ENCODE measurements at regions not wholly inside any gene's neighbourhood (a gene's known extent, or its start where the extent isn't known, plus 50 kb on each side); places are given as distances from the start of the nearest gene placed in this dataset.

- Histone ChIP-seq H3K27me3 (ENCODE audit: insufficient read depth, low read depth, low read length) (no peaks in the 10 kb centered on the region), H3K36me3 (ENCODE audit: insufficient read depth, low read length) (no peaks in the 10 kb centered on the region), H3K9me2 (ENCODE audit: insufficient read depth, low read length) (no peaks in the 10 kb centered on the region), H2AFZ (ENCODE audit: low read depth, low read length) (no peak overlapping the region), H3F3A (ENCODE audit: insufficient read depth, low read length, poor library complexity, severe bottlenecking) (no peaks in the 10 kb centered on the region), H3K4me3 (ENCODE audit: low read length) (no peak overlapping the region), H4K20me1 (ENCODE audit: insufficient read depth) (no peaks in the 10 kb centered on the region), H3K4me2 (ENCODE audit: low read length) (no peak overlapping the region), H3K27ac (ENCODE audit: low read length) (no peak overlapping the region), H3K79me2 (replicated peaks; ENCODE audit: insufficient read depth, low read length) (no peaks in the 10 kb centered on the region), H3K9ac (ENCODE audit: low read length) (no peak overlapping the region), H3K9me3 (ENCODE audit: low read length) (no peaks in the 10 kb centered on the region)
- TF ChIP-seq, protein P1, sequence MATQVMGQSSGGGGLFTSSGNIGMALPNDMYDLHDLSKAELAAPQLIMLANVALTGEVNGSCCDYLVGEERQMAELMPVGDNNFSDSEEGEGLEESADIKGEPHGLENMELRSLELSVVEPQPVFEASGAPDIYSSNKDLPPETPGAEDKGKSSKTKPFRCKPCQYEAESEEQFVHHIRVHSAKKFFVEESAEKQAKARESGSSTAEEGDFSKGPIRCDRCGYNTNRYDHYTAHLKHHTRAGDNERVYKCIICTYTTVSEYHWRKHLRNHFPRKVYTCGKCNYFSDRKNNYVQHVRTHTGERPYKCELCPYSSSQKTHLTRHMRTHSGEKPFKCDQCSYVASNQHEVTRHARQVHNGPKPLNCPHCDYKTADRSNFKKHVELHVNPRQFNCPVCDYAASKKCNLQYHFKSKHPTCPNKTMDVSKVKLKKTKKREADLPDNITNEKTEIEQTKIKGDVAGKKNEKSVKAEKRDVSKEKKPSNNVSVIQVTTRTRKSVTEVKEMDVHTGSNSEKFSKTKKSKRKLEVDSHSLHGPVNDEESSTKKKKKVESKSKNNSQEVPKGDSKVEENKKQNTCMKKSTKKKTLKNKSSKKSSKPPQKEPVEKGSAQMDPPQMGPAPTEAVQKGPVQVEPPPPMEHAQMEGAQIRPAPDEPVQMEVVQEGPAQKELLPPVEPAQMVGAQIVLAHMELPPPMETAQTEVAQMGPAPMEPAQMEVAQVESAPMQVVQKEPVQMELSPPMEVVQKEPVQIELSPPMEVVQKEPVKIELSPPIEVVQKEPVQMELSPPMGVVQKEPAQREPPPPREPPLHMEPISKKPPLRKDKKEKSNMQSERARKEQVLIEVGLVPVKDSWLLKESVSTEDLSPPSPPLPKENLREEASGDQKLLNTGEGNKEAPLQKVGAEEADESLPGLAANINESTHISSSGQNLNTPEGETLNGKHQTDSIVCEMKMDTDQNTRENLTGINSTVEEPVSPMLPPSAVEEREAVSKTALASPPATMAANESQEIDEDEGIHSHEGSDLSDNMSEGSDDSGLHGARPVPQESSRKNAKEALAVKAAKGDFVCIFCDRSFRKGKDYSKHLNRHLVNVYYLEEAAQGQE (IDR thresholded peaks at IDR 0.05; ENCODE audit: borderline replicate concordance): no peak
- TF ChIP-seq RAD21 (conservative IDR thresholded peaks at IDR 0.05): no peak
- TF ChIP-seq MXI1 (conservative IDR thresholded peaks at IDR 0.05; ENCODE audit: poor library complexity, severe bottlenecking): no peak
- no peak for TF ChIP-seq EZH2 (IDR thresholded peaks at IDR 0.05; ENCODE audit: borderline replicate concordance, insufficient read depth, low read length, poor library complexity, severe bottlenecking)
- TF ChIP-seq SMC3 (conservative IDR thresholded peaks at IDR 0.05; ENCODE audit: poor library complexity): no peak
- TF ChIP-seq EP300 (conservative IDR thresholded peaks at IDR 0.05; ENCODE audit: poor library complexity, severe bottlenecking): no peak
- TF ChIP-seq CTCF (IDR thresholded peaks at IDR 0.05; ENCODE audit: poor library complexity, severe bottlenecking): no peak
- TF ChIP-seq TAF1 (IDR thresholded peaks at IDR 0.05; ENCODE audit: low read depth): no peak
- TF ChIP-seq POLR2AphosphoS5 (IDR thresholded peaks at IDR 0.05): no peak
Measured at GRCh38 chr6:120700001-120700400, 634.3 kb downstream of the TBC1D32 start.

DNA sequence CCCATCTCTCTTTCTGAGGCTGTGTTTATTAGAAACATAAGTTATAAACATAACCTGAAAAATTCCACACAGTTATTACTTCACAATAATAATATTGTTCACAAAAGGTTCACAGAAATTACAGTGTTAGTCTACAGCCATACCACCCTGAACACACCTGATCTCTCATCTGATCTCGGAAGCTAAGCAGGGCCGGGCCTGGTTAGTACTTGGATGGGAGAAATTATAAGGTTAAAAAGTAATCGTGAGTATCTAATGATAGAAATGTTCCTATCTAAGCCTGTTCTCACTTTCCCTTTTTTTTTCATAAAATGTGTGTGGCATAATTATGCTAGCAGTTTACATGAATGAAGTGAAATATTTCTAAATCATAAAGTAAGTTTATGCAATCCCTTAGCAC is 647.8 kb downstream of the TBC1D32 start:
- no peaks in the 10 kb centered on the region for H3K9me2 ChIP-seq (ENCODE audit: insufficient read depth, low read length)
- H4K20me1 ChIP-seq (ENCODE audit: insufficient read depth): no peaks in the 10 kb centered on the region
- H3K27ac ChIP-seq (ENCODE audit: low read length): no peak overlapping the region
- H2AFZ ChIP-seq (ENCODE audit: low read depth, low read length): no peak overlapping the region
- no peaks in the 10 kb centered on the region for H3K27me3 ChIP-seq (ENCODE audit: insufficient read depth, low read depth, low read length)
- no peaks in the 10 kb centered on the region for H3K9me3 ChIP-seq (ENCODE audit: low read length)
- H3K4me2 ChIP-seq (ENCODE audit: low read length): no peak overlapping the region
- no peaks in the 10 kb centered on the region for H3K36me3 ChIP-seq (ENCODE audit: insufficient read depth, low read length)
- H3K79me2 ChIP-seq (replicated peaks; ENCODE audit: insufficient read depth, low read length): no peaks in the 10 kb centered on the region
- TF ChIP-seq CTCF (IDR thresholded peaks at IDR 0.05; ENCODE audit: poor library complexity, severe bottlenecking) (no peak), POLR2AphosphoS5 (IDR thresholded peaks at IDR 0.05) (no peak), RAD21 (conservative IDR thresholded peaks at IDR 0.05) (no peak), EP300 (conservative IDR thresholded peaks at IDR 0.05; ENCODE audit: poor library complexity, severe bottlenecking) (no peak), EZH2 (IDR thresholded peaks at IDR 0.05; ENCODE audit: borderline replicate concordance, insufficient read depth, low read length, poor library complexity, severe bottlenecking) (no peak), MXI1 (conservative IDR thresholded peaks at IDR 0.05; ENCODE audit: poor library complexity, severe bottlenecking) (no peak), TAF1 (IDR thresholded peaks at IDR 0.05; ENCODE audit: low read depth) (no peak), SMC3 (conservative IDR thresholded peaks at IDR 0.05; ENCODE audit: poor library complexity) (no peak)
- TF ChIP-seq, protein P1 (IDR thresholded peaks at IDR 0.05; ENCODE audit: borderline replicate concordance): no peak
- H3K9ac ChIP-seq (ENCODE audit: low read length): no peak overlapping the region
- H3K4me3 ChIP-seq (ENCODE audit: low read length): no peak overlapping the region
- no peaks in the 10 kb centered on the region for H3F3A ChIP-seq (ENCODE audit: insufficient read depth, low read length, poor library complexity, severe bottlenecking)

Measured in neural cell (in vitro differentiated cells).